Uterus (tissue), 3 donors: ENCODE measurements at regions not wholly inside any gene's neighbourhood (a gene's known extent, or its start where the extent isn't known, plus 50 kb on each side); places are given as distances from the start of the nearest gene placed in this dataset.

ENCODE experiments used
- DNase-seq, 2 donors: peaks; one replicate each; pipeline ENCODE4 v3.0.0-alpha.2; 2019 to 2020
- H3K27ac ChIP-seq, 2 donors: fragments of 200-600 bp; sonication (generic); 1 replicate in 1 of 2; 2 replicates in 1 of 2; pipeline ENCODE4 v1.5.1; 2016 to 2018
- H3K27me3 ChIP-seq, 2 donors: fragments of 200-600 bp; sonication (generic); one replicate each; pipeline ENCODE4 v1.5.1; 2018 to 2019; ENCODE audit warnings: control low read depth in 1 of 2
- H3K36me3 ChIP-seq, 2 donors: fragments of 200-600 bp; sonication (generic); one replicate each; pipeline ENCODE4 v1.5.1; 2019; ENCODE audit warnings: control low read depth in 1 of 2
- H3K4me1 ChIP-seq, 2 donors: fragments of 200-600 bp; sonication (generic); one replicate each; pipeline ENCODE4 v1.5.1; 2018 to 2019; ENCODE audit warnings: control low read depth in 1 of 2
- H3K4me3 ChIP-seq, 2 donors: fragments of 200-600 bp; sonication (generic); 1 replicate in 1 of 2; 2 replicates in 1 of 2; pipeline ENCODE4 v1.5.1; 2018 to 2019; ENCODE audit warnings: mild to moderate bottlenecking in 1 of 2
- H3K9me3 ChIP-seq, 2 donors: fragments of 200-600 bp; sonication (generic); one replicate each; pipeline ENCODE4 v1.5.1; 2019; ENCODE audit warnings: control low read depth in 1 of 2
- CTCF ChIP-seq, 4 experiments: fragments of 200-600 bp in 2 of 4; fragments of 450-650 bp in 2 of 4; sonication (generic) in 2 of 4; IDR thresholded peaks; one replicate each; pipeline ENCODE4 v1.5.1; 2016 to 2019; ENCODE audit warnings: antibody characterized with exemption in 4 of 4, mild to moderate bottlenecking in 2 of 4, moderate library complexity in 1 of 4
- POLR2A ChIP-seq, 2 donors: fragments of 450-650 bp; IDR thresholded peaks; one replicate each; pipeline ENCODE4 v1.6.1; 2016; ENCODE audit warnings: antibody characterized with exemption in 2 of 2, mild to moderate bottlenecking in 1 of 2, moderate library complexity in 1 of 2
- intact Hi-C: fragments of 100-400 bp; cut with DNase I; formaldehyde crosslinking; loops from one replicate; pipeline ENCODE4 v1.15.1; 2023; ENCODE audit warnings: low total_unique reads
- donor health status: DM: yes; HTN: yes; CAD: no.

- H3K4me1 ChIP-seq: no peaks in the 10 kb centered on the region
- H3K27me3 ChIP-seq: no peaks in the 10 kb centered on the region
- TF ChIP-seq CTCF (IDR thresholded peaks at IDR 0.05) (no peak), POLR2A (IDR thresholded peaks at IDR 0.05) (no peak)
- H3K4me3 ChIP-seq: no peak overlapping the region
- no peak overlapping the region for H3K27ac ChIP-seq
- H3K9me3 ChIP-seq: no peaks in the 10 kb centered on the region
- DNase-seq: no peak
- no peaks in the 10 kb centered on the region for H3K36me3 ChIP-seq
- intact Hi-C loops: no loop called here
These were observed 315.4 kb downstream of the SPATA17 start for GRCh38 chr1:217946511-217946910.

- TF ChIP-seq CTCF (IDR thresholded peaks at IDR 0.05) (no peak), POLR2A (IDR thresholded peaks at IDR 0.05) (no peak)
- Histone ChIP-seq H3K36me3 (no peaks in the 10 kb centered on the region), H3K4me1 (no peaks in the 10 kb centered on the region), H3K27ac (no peak overlapping the region), H3K27me3 (no peaks in the 10 kb centered on the region), H3K4me3 (no peak overlapping the region), H3K9me3 (no peaks in the 10 kb centered on the region)
- intact Hi-C loops: no loop called here
- no peak for DNase-seq
These were observed 317.6 kb downstream of the SPATA17 start for GRCh38 chr1:217948741-217949140.

- no peak overlapping the region for H3K27ac ChIP-seq
- H3K4me3 ChIP-seq: no peak overlapping the region
- H3K27me3 ChIP-seq: no peaks in the 10 kb centered on the region
- intact Hi-C loops: no loop called here
- H3K4me1 ChIP-seq: no peaks in the 10 kb centered on the region
- no peak for DNase-seq
- no peaks in the 10 kb centered on the region for H3K9me3 ChIP-seq
- H3K36me3 ChIP-seq: no peaks in the 10 kb centered on the region
- TF ChIP-seq CTCF (IDR thresholded peaks at IDR 0.05) (no peak), POLR2A (IDR thresholded peaks at IDR 0.05) (no peak)
These were observed 322.2 kb downstream of the SPATA17 start for GRCh38 chr1:217953330-217953729.

GRCh38 chr1:217953922-217954321 is 322.8 kb downstream of the SPATA17 start:
- Histone ChIP-seq H3K27me3 (no peaks in the 10 kb centered on the region), H3K4me3 (no peak overlapping the region), H3K9me3 (no peaks in the 10 kb centered on the region), H3K27ac (no peak overlapping the region), H3K4me1 (no peaks in the 10 kb centered on the region), H3K36me3 (no peaks in the 10 kb centered on the region)
- TF ChIP-seq CTCF (IDR thresholded peaks at IDR 0.05) (no peak), POLR2A (IDR thresholded peaks at IDR 0.05) (no peak)
- DNase-seq: no peak
- intact Hi-C loops: no loop called here

- Histone ChIP-seq H3K27me3 (no peaks in the 10 kb centered on the region), H3K36me3 (no peaks in the 10 kb centered on the region), H3K9me3 (no peaks in the 10 kb centered on the region), H3K27ac (no peak overlapping the region), H3K4me1 (no peaks in the 10 kb centered on the region), H3K4me3 (no peak overlapping the region)
- DNase-seq: no peak
- intact Hi-C loops: no loop called here
- TF ChIP-seq CTCF (IDR thresholded peaks at IDR 0.05): no peak
- TF ChIP-seq POLR2A (IDR thresholded peaks at IDR 0.05): no peak
These were observed 324.6 kb downstream of the SPATA17 start for GRCh38 chr1:217955723-217956122.
